HCT116 (cell line): ENCODE measurements at regions not wholly inside any gene's neighbourhood (a gene's known extent, or its start where the extent isn't known, plus 50 kb on each side); places are given as distances from the start of the nearest gene placed in this dataset.

Source experiments
- ATF3 ChIP-seq: IDR thresholded peaks from 2 replicates; pipeline ENCODE4 v1.6.1; 2012
- ELF1 ChIP-seq: IDR thresholded peaks from 2 replicates; pipeline ENCODE4 v1.6.1; 2012; ENCODE audit warnings: low read depth, borderline replicate concordance
- EZH2 ChIP-seq: fragments of 200-600 bp; sonication (generic); IDR thresholded peaks from 2 replicates; pipeline ENCODE4 v1.6.1; 2017; ENCODE audit warnings: antibody characterized with exemption, mixed run types
- POLR2A ChIP-seq: IDR thresholded peaks from 2 replicates; pipeline ENCODE4 v1.7.0; 2011; ENCODE audit warnings: borderline replicate concordance; ENCODE audit not compliant: insufficient read depth, insufficient read length; ENCODE audit errors: extremely low read depth
- POLR2AphosphoS5 ChIP-seq: IDR thresholded peaks from 2 replicates; pipeline ENCODE4 v1.6.1; 2011; ENCODE audit warnings: mild to moderate bottlenecking, low read depth, low read length, moderate library complexity
- SIN3A ChIP-seq: IDR thresholded peaks from 2 replicates; pipeline ENCODE4 v1.6.1; 2012; ENCODE audit warnings: low read depth
- SP1 ChIP-seq: IDR thresholded peaks from 2 replicates; pipeline ENCODE4 v1.6.1; 2012; ENCODE audit warnings: low read depth
- YY1 ChIP-seq: IDR thresholded peaks from 2 replicates; pipeline ENCODE4 v1.6.1; 2011; ENCODE audit warnings: low read length, low read depth, moderate library complexity, mild to moderate bottlenecking; ENCODE audit not compliant: insufficient replicate concordance; ENCODE audit errors: extremely low read depth
- ZBTB33 ChIP-seq: IDR thresholded peaks from 2 replicates; pipeline ENCODE4 v1.6.1; 2011; ENCODE audit warnings: mild to moderate bottlenecking, low read length, moderate library complexity; ENCODE audit not compliant: insufficient replicate concordance; ENCODE audit errors: extremely low read depth
- ZFX ChIP-seq: fragments of 450-650 bp; IDR thresholded peaks from 2 replicates; pipeline ENCODE4 v1.6.1; 2017
- ZNF274 ChIP-seq: fragments of 200-500 bp; sonication (Bioruptor generic); IDR thresholded peaks from 2 replicates; pipeline ENCODE4 v1.6.1; 2014; ENCODE audit warnings: mild to moderate bottlenecking, low read depth, low read length, inconsistent platforms
- TF ChIP-seq, protein P1 (sequence below), 3 experiments: fragments of 200-600 bp in 1 of 3; sonication (generic) in 1 of 3; IDR thresholded peaks in 2 of 3; conservative IDR thresholded peaks in 1 of 3; 2 replicates each; pipeline ENCODE4 v1.5.1; 2012 to 2017; ENCODE audit warnings: low read depth in 2 of 3, low read length in 2 of 3, antibody characterized with exemption in 1 of 3, borderline replicate concordance in 1 of 3, control low read depth in 1 of 3, mild to moderate bottlenecking in 1 of 3, mixed read lengths in 1 of 3, mixed run types in 1 of 3, moderate library complexity in 1 of 3; ENCODE audit not compliant: insufficient read depth in 1 of 3

GRCh38 chr6:92289831-92290230 is 1129.5 kb downstream of the EPHA7 start:
- TF ChIP-seq, protein P1, sequence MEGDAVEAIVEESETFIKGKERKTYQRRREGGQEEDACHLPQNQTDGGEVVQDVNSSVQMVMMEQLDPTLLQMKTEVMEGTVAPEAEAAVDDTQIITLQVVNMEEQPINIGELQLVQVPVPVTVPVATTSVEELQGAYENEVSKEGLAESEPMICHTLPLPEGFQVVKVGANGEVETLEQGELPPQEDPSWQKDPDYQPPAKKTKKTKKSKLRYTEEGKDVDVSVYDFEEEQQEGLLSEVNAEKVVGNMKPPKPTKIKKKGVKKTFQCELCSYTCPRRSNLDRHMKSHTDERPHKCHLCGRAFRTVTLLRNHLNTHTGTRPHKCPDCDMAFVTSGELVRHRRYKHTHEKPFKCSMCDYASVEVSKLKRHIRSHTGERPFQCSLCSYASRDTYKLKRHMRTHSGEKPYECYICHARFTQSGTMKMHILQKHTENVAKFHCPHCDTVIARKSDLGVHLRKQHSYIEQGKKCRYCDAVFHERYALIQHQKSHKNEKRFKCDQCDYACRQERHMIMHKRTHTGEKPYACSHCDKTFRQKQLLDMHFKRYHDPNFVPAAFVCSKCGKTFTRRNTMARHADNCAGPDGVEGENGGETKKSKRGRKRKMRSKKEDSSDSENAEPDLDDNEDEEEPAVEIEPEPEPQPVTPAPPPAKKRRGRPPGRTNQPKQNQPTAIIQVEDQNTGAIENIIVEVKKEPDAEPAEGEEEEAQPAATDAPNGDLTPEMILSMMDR (IDR thresholded peaks at IDR 0.05 in 2 of 3, conservative IDR thresholded peaks at IDR 0.05 in 1 of 3; ENCODE audit: borderline replicate concordance in 1 of 3, insufficient read depth in 1 of 3, low read depth in 2 of 3, low read length in 2 of 3), result no peak
- no peak for TF ChIP-seq POLR2A
- no peak for TF ChIP-seq YY1
- TF ChIP-seq ZBTB33, result no peak
- no peak for TF ChIP-seq EZH2
- no peak for TF ChIP-seq ZNF274
- no peak for TF ChIP-seq ELF1
- no peak for TF ChIP-seq POLR2AphosphoS5
- no peak for TF ChIP-seq SP1
- no peak for TF ChIP-seq SIN3A
- no peak for TF ChIP-seq ZFX
- TF ChIP-seq ATF3, result no peak
